Astrocyte (in vitro differentiated cells and primary cell): ENCODE measurements at regions not wholly inside any gene's neighbourhood (a gene's known extent, or its start where the extent isn't known, plus 50 kb on each side); places are given as distances from the start of the nearest gene placed in this dataset.

Experiments
- DNase-seq: peaks from one replicate; pipeline ENCODE4 v3.0.0-alpha.2; 2010; ENCODE audit warnings: low read depth
- FAIRE-seq: peaks from 2 replicates; lab custom pipeline; 2011; peaks lifted over from hg19 to GRCh38; lab: Jason Lieb, UNC
- H2AFZ ChIP-seq: 2 replicates; pipeline ENCODE4 v1.6.0; 2012; ENCODE audit warnings: low read depth, low read length, inconsistent platforms
- H3K27ac ChIP-seq: 2 replicates; pipeline ENCODE4 v1.5.1; 2011; ENCODE audit warnings: low read depth, low read length, inconsistent platforms
- H3K27me3 ChIP-seq: 2 replicates; pipeline ENCODE4 v1.6.0; 2011; ENCODE audit warnings: low read length, inconsistent platforms; ENCODE audit not compliant: insufficient read depth
- H3K36me3 ChIP-seq: 2 replicates; pipeline ENCODE4 v1.5.1; 2011; ENCODE audit warnings: low read length, inconsistent platforms; ENCODE audit not compliant: insufficient read depth
- H3K4me1 ChIP-seq: 2 replicates; pipeline ENCODE4 v1.5.1; 2011; ENCODE audit warnings: low read length, inconsistent platforms; ENCODE audit not compliant: insufficient read depth
- H3K4me2 ChIP-seq: 2 replicates; pipeline ENCODE4 v1.6.0; 2012; ENCODE audit warnings: low read length, inconsistent platforms
- H3K4me3 ChIP-seq: 2 replicates; pipeline ENCODE4 v1.5.1; 2011; ENCODE audit warnings: low read depth, mild to moderate bottlenecking, low read length, inconsistent platforms; ENCODE audit not compliant: insufficient read depth
- H3K79me2 ChIP-seq: 2 replicates; pipeline ENCODE4 v1.6.0; 2012; ENCODE audit warnings: mild to moderate bottlenecking, low read length, inconsistent platforms; ENCODE audit not compliant: insufficient read depth
- H3K9ac ChIP-seq: 2 replicates; pipeline ENCODE4 v1.6.0; 2012; ENCODE audit warnings: mild to moderate bottlenecking, low read length, inconsistent platforms
- H3K9me3 ChIP-seq: 2 replicates; pipeline ENCODE4 v1.5.1; 2012; ENCODE audit warnings: low read depth, mild to moderate bottlenecking, low read length, inconsistent platforms; ENCODE audit not compliant: insufficient read depth
- H4K20me1 ChIP-seq: 2 replicates; pipeline ENCODE4 v1.6.0; 2012; ENCODE audit warnings: low read length, inconsistent platforms; ENCODE audit not compliant: insufficient read depth
- H3K27ac Mint-ChIP-seq: one replicate; pipeline ENCODE4 v1.8.0; 2021; ENCODE audit warnings: mild to moderate bottlenecking, mixed read lengths; ENCODE audit not compliant: unreplicated experiment
- H3K27me3 Mint-ChIP-seq: one replicate; pipeline ENCODE4 v1.8.0; 2021; ENCODE audit warnings: low read depth, mixed read lengths; ENCODE audit not compliant: unreplicated experiment
- H3K36me3 Mint-ChIP-seq: one replicate; pipeline ENCODE4 v1.8.0; 2021; ENCODE audit warnings: low read depth, mixed read lengths; ENCODE audit not compliant: unreplicated experiment
- H3K4me1 Mint-ChIP-seq: one replicate; pipeline ENCODE4 v1.8.0; 2021; ENCODE audit warnings: low read depth, mixed read lengths; ENCODE audit not compliant: unreplicated experiment
- H3K4me3 Mint-ChIP-seq: one replicate; pipeline ENCODE4 v1.8.0; 2021; ENCODE audit warnings: mild to moderate bottlenecking, moderate library complexity, mixed read lengths; ENCODE audit not compliant: unreplicated experiment
- H3K9me3 Mint-ChIP-seq: one replicate; pipeline ENCODE4 v1.8.0; 2021; ENCODE audit warnings: mild to moderate bottlenecking, mixed read lengths; ENCODE audit not compliant: unreplicated experiment
- EZH2 ChIP-seq: IDR thresholded peaks from 2 replicates; pipeline ENCODE4 v1.6.1; 2012; ENCODE audit warnings: mild to moderate bottlenecking, low read length, inconsistent platforms; ENCODE audit not compliant: insufficient read depth
- TF ChIP-seq, protein P1 (sequence below): IDR thresholded peaks from 2 replicates; pipeline ENCODE4 v1.5.1; 2011; ENCODE audit warnings: low read depth, mild to moderate bottlenecking, inconsistent platforms, low read length, moderate library complexity; ENCODE audit not compliant: insufficient read depth

DNA sequence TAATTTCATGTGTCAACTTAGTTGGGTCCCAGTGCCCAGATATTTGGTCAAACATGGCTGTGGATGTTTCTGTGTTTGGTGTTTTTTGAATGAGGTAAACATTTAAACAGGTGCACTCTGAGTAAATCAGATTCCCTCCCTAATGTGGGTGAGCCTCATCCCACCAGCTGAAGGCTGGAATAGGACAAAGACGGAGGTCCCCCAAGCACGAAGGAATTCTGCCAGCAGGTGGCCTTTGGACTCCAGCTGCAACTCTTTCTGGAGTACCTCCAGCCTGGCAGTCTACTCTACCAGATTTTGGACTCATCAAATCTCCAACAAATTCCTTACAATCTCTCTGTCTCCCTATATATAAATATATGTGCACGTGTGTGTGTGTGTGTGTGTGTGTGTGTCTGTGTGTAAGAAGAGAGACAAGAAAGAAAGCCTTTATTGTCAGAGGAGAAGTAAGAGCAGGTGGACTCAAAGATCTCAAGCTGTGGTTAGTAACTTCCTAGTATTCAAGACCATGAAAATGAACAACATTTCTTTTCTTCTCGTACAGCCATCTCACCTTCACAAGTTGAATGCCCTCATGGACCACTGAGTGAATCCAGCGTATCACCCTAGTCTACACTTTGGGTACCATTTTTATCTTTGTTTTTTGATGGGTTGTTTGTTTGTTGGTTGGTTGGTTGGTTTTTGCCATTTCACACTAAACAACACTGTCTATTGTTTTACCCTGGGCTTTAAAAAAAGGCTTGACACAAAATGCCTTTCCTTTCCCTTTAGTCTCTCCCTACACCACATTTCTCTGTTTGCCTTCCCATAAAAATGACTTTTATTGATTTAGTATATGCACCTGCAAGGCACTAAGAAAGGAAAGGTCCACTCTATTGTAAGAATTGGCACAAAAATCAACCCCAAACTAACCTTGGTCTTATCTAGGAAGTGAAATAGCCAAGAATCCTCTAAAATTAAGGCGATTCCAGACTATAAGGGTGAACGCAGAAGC is 118.7 kb downstream of the TENT4A start:
- FAIRE-seq, result no peak
- peaks cover 14% of the 10 kb centered on the region for H3K27me3 Mint-ChIP-seq
- H3K9me3 ChIP-seq, result peaks cover 23% of the 10 kb centered on the region
- H3K27ac Mint-ChIP-seq, result no peak overlapping the region
- no peak for DNase-seq
- H3K4me3 ChIP-seq, result no peak overlapping the region
- H3K4me1 Mint-ChIP-seq, result no peaks in the 10 kb centered on the region
- no peak overlapping the region for H3K4me2 ChIP-seq
- H3K4me3 Mint-ChIP-seq, result no peak overlapping the region
- TF ChIP-seq EZH2, result no peak
- TF ChIP-seq, protein P1, sequence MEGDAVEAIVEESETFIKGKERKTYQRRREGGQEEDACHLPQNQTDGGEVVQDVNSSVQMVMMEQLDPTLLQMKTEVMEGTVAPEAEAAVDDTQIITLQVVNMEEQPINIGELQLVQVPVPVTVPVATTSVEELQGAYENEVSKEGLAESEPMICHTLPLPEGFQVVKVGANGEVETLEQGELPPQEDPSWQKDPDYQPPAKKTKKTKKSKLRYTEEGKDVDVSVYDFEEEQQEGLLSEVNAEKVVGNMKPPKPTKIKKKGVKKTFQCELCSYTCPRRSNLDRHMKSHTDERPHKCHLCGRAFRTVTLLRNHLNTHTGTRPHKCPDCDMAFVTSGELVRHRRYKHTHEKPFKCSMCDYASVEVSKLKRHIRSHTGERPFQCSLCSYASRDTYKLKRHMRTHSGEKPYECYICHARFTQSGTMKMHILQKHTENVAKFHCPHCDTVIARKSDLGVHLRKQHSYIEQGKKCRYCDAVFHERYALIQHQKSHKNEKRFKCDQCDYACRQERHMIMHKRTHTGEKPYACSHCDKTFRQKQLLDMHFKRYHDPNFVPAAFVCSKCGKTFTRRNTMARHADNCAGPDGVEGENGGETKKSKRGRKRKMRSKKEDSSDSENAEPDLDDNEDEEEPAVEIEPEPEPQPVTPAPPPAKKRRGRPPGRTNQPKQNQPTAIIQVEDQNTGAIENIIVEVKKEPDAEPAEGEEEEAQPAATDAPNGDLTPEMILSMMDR, result no peak
- H3K9me3 Mint-ChIP-seq, result peaks cover 5% of the 10 kb centered on the region
- H3K4me1 ChIP-seq, result no peaks in the 10 kb centered on the region
- no peak overlapping the region for H3K9ac ChIP-seq
- H3K79me2 ChIP-seq, result no peaks in the 10 kb centered on the region
- no peaks in the 10 kb centered on the region for H3K36me3 ChIP-seq
- peaks cover 2% of the 10 kb centered on the region for H3K36me3 Mint-ChIP-seq
- no peak overlapping the region for H2AFZ ChIP-seq
- no peaks in the 10 kb centered on the region for H4K20me1 ChIP-seq
- no peak overlapping the region for H3K27ac ChIP-seq
- H3K27me3 ChIP-seq, result no peaks in the 10 kb centered on the region

DNA sequence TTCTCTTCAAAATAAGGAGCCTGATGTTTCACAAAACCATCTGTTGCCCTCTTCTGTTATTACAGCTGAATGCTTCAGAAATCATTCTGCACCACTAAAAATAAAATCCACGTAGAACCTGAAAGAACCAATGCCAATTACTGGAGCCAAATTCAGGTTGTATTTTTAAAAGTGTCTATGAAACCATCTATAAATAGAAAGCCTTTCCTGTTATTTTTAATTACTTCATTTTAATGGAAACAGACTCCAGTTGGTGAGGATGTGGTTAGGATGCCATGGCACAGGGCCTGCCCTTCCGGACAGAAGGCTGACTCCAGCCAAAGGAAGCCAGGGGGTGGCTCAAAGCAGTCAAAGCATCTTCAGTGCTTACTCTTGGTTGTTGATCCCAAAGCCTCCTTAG is 119.8 kb downstream of the TENT4A start:
- Histone ChIP-seq H4K20me1 (no peaks in the 10 kb centered on the region), H3K4me1 (no peaks in the 10 kb centered on the region), H3K79me2 (no peaks in the 10 kb centered on the region), H3K36me3 (no peaks in the 10 kb centered on the region), H2AFZ (no peak overlapping the region), H3K4me3 (no peak overlapping the region), H3K9me3 (peaks cover 30% of the 10 kb centered on the region), H3K27me3 (no peaks in the 10 kb centered on the region), H3K9ac (no peak overlapping the region), H3K4me2 (no peak overlapping the region), H3K27ac (no peak overlapping the region)
- peaks cover 5% of the 10 kb centered on the region for H3K9me3 Mint-ChIP-seq
- H3K27me3 Mint-ChIP-seq, result peaks cover 7% of the 10 kb centered on the region
- no peaks in the 10 kb centered on the region for H3K4me1 Mint-ChIP-seq
- no peak overlapping the region for H3K4me3 Mint-ChIP-seq
- no peak overlapping the region for H3K27ac Mint-ChIP-seq
- no peak for FAIRE-seq
- peaks cover 2% of the 10 kb centered on the region for H3K36me3 Mint-ChIP-seq
- TF ChIP-seq, protein P1, result no peak
- no peak for TF ChIP-seq EZH2
- DNase-seq, result no peak

DNA sequence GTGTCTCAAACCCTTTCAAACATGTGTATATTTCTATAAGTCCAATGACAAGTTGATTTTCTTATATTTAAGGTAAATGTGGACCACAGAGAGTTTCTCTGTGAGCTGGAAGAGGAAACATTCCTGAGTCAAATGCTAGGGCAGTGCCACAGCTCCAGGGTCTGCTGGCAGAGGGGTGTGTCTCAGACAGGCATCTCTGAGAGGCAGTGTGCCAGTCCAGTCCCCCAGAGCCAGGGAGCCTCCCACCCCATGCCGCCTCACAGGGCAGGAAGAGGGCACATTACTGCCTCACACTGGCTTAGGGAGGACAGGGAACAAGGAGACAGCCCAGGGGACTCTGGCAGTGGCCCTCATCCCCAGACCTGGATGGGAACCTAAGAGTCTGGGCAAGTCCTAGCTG is 120.2 kb downstream of the TENT4A start:
- H3K27ac Mint-ChIP-seq, result no peak overlapping the region
- DNase-seq (no peak), FAIRE-seq (no peak)
- TF ChIP-seq, protein P1, result no peak
- no peak for TF ChIP-seq EZH2
- Histone ChIP-seq H3K4me1 (no peaks in the 10 kb centered on the region), H3K79me2 (no peaks in the 10 kb centered on the region), H3K4me3 (no peak overlapping the region), H4K20me1 (no peaks in the 10 kb centered on the region), H3K9me3 (peaks cover 32% of the 10 kb centered on the region), H3K9ac (no peak overlapping the region), H3K36me3 (no peaks in the 10 kb centered on the region), H2AFZ (no peak overlapping the region), H3K27me3 (no peaks in the 10 kb centered on the region), H3K27ac (no peak overlapping the region), H3K4me2 (no peak overlapping the region)
- peaks cover 5% of the 10 kb centered on the region for H3K27me3 Mint-ChIP-seq
- H3K36me3 Mint-ChIP-seq, result peaks cover 2% of the 10 kb centered on the region
- H3K4me1 Mint-ChIP-seq, result no peaks in the 10 kb centered on the region
- H3K4me3 Mint-ChIP-seq, result no peak overlapping the region
- peaks cover 5% of the 10 kb centered on the region for H3K9me3 Mint-ChIP-seq
